ENCODE measurements at regions not wholly inside any gene's neighbourhood (a gene's known extent, or its start where the extent isn't known, plus 50 kb on each side); places are given as distances from the start of the nearest gene placed in this dataset.

DNA sequence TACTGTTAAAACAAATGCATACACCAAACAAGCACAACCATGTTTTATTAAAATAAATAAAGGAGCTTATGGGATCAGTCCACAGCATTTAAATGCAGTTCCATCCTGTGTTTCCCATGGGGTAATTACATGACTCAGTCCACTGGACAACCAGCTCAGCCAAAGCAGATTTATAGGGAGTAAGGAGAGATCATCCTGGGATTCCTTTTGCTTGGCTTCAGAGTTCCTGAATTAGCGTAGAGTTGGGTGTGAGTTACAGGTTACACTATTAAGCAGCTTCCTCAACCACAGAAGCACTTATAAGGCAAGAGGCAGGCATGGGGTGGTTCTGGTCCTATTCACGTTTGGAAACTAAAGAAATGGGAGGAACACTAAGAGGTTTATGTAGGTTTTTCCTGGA is 381.1 kb upstream of the ACTBL2 start:
- DNase-seq: no peak

DNA sequence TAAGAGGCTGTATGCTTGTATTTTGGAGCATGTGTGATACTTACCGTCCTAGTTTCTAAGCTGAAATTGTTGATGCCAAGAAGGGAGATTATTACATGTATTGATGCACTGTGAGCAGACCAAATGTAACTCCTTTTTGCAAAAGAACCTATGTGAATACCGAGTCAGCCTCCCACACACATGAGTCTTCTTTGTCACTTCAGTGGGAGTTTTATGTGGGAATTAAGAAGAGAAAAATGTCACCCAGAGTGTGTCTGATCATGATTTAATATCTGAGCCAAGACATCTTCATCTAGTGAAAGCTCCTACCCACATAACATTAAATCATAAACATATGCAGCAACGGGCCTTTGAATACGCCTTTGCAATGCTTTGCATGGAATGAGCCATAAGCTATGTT is 380.3 kb upstream of the ACTBL2 start:
- DNase-seq: no peak

DNA sequence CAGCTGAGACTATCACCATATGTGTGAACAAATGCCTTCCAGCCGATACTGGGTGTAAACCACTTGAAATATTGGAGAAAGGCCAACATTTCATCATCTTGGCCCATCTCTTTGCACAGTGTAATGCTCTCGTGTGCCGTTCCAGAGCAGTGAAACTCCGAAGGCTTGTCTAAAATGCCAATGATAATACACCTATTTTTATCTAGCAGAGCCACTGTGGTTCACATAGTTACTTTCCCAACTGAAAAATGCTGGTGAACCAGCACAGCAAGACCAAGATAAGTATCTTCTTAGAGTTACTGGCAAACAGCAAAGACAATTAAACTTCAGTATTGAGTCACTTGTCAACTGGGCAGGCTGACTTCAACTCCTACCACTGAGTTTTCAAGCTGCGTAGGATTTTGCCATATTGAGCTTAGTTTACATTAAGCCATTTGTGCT is 379.9 kb upstream of the ACTBL2 start:
- DNase-seq: no peak

DNA sequence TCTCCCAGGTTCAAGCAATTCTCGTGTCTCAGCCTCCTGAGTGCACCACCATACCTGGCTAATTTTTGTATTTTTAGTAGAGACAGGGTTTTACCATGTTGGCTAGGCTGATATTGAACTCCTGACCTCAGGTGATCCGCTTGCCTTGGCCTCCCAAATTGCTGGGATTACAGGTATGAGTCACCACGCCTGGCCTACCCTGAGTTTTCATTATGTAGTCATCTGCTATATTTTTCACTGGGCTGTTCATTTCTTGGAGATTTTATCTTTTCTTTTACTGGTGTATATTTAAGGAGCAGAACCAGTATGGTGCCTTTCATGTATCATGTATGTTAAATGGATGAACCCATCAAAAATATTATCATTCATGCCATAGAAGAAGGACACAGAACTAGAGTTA is 377.0 kb upstream of the ACTBL2 start:
- no peak for DNase-seq

DNA sequence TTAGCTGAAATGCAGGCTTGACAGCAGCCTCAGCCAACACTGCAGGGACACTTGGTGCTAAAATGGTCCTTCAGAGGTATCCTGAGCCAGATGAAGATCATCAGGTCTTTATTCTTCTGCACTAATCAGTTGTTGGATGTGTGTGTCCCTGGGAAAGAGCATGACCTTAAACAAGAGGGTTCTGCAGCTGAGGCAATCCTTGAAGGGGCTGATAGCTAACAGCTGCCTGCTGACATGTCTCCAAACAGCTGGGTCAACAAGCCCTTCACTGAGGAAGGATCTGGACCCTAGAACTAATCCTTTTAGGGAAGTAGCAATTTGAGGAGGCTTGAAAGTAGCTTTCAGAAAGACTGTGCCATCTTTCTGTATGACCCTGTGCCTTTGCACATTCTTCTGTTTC is 376.3 kb upstream of the ACTBL2 start:
- DNase-seq: peak; percentile 92

DNA sequence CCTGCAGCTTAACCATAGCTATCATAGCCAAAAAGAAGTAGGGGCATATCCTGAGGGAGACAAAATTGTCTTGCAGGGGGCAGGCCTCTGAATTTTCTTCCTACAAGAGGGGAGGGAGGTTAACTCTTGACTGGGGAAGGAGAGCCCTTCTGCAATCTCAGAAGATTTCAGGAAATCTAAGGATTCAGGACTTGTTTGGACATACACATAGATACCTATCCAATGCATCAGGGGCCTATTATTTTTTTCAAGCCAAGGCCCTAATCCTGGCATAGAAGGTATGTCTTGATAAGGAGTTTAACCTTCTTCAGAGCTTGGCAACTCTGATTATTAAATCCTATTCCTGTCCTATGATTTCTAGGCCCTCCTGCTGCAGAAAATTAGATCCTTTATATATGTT is 375.1 kb upstream of the ACTBL2 start:
- DNase-seq: no peak

DNA sequence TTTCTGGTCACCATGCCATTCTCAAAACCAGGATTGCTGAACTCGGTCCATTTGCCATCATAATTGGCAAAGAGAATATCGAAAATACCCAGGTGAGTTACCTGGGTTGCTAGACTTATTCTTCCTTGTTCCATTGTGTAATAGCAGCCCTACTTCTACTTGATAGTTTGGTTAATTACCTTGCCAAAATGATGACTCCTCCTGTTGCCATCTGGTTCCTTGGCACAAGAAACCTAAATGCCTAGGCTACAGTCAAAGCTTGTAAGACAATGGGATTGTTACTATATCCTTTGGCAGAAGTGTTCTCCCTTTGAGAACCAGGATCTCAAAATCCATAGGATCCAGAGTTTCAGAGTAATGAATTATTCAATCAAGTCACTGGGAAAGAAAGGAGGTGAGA is 373.2 kb upstream of the ACTBL2 start:
- DNase-seq: no peak

DNA sequence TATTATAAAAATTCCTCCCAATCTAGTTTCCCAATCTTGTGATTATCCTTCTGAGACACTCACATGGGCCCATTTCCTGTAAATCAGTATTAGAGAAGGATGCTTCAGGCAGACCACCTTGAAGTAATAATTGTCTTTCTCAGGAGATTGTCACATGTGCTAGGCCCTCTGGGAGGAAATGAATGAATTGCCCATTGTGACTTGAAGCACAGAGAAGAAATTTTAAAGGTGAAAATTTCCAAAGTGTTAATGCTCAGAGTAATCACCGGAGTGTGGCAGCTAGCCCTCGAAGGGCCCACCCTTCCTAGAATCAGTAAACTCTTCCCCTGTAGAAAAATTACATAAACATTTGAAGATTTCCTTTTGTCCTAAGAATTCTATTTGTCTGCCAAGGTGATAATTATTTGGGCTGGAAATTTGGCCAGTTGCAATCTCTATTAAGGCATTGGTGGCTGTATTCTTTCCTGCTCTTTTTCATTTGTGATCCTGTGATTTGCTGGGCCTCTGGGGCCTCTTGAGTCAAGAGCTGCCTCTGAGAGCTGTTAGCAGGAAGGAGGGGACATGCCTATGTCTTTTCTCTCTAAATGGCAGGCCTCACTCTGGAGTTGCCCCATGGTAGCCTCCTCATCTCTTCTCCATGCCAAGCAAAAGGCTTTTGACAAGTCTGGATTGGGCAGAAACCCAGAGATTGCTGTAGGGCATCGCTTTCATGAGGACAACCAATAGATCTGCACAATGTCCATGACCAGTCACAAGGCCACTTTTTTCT is 371.5 kb upstream of the ACTBL2 start:
- no peak for DNase-seq

DNA sequence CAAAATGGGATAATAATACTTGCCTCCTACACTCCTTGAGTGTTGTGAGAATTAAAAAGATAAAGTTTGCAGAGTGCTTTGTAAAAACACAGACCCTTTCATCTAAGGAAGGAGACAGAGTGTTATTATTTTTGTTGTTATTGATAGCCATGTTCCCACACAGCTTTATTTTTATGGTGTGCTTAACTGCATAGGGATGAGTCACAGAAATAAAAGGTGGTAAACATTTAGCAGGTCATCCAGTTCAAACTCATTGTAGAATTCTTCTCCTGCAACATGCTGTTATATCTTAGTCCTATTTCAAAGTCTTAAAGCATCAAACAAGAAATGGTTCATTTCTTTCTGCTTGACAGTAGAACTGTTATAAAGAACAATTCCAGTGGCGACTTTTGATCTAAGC is 367.5 kb upstream of the ACTBL2 start:
- no peak for DNase-seq

DNA sequence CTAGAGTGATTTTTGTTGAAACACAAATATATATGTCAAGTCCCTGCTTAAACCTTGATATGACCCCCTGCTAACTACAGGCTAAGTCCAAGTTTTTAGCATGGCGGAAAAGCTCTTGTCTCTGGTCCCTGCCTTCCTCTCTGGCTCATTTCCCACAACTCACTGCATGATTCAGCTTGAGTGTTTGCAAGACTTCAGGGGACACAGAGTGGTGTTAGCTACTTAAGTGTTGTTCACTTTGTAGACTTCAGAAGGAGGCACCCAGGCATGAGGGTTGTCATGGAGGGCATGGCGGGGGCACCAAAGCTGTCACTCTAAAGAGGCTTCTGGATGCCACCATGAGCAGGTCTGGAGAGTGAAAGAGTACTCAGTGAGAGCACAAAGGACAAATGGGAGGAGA is 362.4 kb upstream of the ACTBL2 start:
- DNase-seq: no peak

DNA sequence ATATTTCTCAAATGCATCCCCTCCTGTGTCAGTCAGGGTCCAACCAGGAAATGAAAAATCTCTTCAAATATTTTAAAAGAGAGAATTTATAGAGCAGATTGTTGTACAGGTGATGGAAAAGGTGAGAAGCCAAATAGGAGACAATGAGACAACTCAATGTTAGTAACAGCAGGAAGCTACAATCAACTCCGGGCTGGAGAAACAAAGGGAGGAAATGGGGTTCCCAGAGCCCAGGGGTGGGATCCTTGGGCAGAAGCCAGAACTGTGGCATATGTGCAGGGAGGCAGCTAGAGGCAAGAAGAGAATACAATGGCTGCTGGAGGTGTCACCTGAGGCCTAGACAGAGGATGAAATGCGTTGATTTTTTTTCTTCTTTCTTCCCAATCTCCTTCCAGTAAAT is 361.8 kb upstream of the ACTBL2 start:
- no peak for DNase-seq

DNA sequence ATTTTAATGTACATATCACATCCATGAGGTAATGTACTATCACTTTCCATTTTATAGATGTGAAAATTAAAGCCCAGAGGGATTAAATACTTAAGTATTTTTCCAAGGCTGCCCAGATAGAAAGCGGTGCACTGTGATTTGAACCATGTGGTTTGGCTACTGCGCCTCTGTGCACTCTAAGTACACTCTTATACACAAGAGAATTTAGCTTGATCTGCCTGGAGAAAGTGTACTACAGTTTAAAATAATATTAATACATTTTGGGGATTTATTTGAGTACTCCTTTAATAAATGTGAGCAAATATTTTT is 360.4 kb upstream of the ACTBL2 start:
- no peak for DNase-seq

DNA sequence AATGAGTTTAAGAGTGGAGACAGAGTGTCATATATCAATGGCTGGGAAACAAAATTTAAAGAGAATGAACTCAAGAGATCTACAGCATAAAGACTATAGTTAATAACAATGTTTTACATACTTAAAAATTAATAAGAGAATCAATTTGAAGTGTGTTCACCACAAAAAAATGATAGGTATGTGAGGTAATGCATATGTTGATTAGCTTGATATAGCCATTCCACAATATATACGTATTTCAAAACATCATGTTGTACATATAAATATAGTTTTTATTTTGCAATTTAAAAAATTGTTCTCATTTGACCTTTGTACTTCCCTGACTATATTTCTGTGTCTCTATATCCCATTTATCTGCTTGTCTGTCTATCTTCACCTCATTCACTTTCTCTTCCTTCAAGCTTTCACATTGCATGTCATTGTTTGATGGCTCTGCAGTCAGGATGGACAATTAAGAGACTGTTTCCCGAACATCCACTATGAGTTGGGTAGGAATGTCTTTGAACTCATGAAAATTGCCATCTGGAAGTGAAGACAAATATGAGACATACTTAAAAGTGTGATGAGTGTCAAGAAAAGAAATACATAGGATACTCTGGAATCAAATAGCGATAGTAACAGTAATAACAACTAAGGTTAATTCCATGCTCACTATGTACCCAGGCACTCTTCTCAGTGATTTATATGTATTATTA is 359.9 kb upstream of the ACTBL2 start:
- DNase-seq: no peak

DNA sequence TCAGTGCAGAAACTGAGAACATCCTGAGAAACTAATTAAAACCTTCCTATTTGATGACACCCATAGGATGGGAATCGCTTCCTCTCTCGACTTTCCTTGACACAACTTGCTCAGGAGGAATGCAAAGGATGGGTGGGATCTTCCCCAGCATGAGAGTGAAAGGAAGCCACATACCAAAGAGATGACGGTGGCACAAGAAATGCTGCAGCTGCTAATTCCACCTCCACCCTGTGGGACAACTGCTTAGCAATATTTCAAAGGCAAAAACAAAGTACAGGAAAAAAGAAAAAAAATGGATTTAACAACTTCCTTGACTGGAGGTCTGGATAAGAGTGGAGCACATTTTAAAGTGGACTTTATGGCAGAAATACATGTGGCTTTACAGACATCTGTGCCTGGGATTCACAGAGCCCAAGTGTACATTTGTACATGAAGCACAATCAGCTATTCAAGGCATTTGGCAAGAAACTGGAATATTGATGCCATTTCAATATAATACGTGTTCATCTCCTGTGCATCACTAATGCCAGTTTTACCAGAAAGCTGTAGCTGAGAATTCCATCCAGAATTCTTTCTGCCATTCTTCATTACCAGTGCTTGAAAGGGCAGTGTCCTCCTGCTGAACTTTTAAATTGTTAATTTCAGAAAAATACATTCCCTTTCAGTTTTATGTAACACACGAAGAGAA is 359.2 kb upstream of the ACTBL2 start:
- no peak for DNase-seq

DNA sequence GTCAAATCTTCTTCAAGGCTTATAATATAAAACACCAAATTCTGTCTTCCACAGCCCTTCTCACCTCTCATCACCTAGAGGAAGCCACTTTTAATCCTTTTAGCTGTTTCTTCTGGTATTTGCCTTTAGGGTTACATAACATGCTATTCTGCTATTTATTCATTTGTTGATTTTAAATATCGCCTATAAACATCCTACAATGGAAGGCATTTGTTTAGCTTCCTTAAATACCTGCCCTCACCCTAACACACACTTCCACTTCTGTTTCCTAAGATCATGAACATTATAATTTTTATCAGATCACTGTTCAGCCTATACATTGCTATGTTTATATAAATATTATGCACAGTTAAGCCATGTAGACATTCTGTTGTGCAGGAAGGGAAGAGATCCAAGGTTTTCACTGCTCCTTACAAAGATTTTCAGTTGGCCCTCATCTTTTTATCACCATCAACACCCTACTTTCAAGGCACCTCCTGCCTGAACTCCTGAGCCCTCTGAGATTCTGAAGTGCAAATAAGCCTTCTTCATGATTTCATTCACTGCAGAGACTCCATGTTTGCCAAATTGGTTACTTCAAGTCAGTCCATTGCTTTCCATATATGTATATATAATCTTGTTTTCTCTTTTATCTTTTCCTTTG is 356.9 kb upstream of the ACTBL2 start:
- no peak for DNase-seq

DNA sequence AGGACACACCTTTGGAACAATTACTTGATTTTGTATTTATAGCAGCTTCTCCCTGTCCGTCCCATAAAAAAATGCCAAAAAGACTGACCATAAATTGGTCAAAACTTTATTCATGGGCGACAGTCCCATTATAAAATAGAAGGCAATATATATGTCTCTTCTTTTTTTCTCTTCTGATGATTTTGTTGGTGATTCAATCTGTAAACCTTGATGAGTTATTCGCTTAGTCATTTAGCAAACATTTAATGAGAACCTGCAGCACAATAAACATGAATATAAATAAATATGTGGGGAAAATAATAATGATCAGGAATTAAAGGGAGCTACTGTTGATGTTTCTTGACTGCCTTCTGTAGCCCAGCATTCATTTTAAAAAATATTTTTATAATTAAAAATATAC is 356.4 kb upstream of the ACTBL2 start:
- no peak for DNase-seq

DNA sequence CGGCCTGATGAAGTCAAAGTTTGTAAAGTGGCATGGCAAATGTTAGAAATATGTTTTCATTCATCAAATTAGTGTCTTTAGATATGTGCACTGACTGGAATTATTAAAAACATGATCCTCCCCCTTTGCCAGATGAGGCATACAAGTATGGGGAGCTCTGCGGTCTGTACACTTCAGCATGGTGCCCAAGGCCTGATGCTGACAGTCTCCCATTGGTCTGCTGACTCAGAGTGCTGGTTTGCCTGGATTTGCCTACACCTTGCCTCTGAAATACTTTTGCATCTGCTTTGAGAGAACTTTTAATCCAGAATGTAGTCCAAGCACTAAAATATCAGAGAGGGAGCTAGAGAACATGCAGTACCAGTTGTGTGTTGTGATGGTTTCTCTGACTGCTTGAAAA is 354.3 kb upstream of the ACTBL2 start:
- no peak for DNase-seq

DNA sequence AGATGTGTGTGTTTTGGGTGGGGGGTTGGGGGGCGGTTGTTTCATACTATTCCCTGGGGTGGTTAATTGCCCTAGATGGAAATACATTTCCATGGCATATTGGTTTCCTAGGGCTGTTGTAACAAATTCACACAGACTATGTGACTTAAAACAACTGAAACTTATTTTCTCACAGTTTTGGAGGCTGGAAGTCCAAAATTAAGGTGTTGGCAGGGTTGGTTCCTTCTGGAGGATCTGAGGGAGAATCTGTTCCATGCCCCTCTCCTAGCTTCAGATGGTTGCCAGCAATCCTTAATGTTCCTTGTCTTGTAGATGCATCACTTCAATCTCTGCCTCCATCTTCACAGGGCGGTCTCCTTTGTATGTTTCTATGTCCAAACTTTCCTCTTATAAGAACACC is 353.7 kb upstream of the ACTBL2 start:
- DNase-seq: no peak

DNA sequence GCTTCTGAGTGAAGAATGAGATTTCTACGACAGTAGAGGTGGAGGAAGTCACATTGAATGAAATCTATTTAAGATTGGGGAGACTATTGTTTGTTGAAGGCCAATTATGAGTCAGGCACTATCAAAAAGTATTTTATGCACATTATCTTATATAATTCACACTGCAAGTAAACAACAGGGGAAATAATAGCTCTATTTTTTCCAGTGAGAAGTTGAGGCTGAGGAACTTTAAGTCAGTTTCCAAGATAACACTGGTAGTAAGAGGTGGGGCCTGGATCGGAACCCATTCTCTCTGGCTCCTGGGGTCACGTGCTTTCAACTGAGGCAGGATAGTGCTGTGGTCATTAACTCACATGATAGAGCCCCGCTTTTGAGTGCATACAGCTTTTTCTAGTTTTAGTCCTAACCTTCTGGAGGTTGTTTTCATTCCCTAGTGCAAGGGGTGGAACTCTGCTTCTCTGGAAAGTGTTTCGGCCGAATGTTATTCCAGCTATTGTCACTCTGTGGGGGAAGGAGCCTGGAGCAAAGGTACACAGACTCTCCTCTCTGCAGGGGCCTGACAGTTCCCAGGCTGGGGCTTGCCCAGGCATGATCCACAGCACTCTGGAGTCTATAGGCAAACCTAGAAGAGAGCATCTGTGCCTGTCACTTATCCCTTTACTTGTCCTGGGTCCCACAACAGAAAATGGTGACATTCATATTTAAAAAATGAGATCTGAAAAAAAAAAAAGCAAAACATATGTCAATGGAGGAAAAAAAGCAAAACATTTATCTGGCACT is 352.4 kb upstream of the ACTBL2 start:
- DNase-seq: no peak

DNA sequence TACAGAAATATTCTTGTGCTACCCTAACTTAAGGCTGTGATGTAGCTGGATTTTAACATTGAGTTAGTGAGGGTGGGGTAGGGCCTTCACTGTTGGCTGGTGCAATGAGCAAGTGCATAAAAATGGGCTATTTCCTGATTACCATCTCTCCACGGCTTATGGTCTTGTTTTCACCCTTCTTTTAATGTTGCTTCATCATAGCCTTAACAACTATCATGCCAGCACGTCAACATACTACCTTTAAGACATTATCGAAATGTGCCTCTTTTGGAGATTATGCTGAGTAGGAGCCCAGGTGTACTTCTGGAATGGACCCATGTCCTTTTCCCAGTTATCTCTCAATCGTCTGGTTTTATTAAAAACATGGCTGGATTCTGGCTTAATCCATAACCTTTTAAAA is 350.9 kb upstream of the ACTBL2 start:
- DNase-seq: no peak

DNA sequence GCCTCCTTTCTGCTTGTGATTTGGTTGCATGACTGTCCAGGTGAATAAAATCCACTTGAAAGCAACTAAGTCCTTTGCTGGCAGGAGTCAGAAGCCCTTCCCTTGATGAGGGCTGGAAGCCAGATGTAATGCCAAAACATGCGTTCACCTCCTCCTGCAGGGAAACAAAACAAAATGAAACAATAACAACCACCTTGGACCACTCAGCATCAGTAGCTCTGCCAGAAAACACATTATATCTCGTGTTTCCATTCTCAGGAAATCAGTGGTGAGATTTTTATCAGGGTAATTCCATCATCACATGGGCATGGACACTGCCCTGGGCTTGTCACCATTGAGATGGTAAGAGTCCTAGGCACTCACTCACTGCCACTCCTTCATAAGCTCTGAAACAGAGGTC is 350.3 kb upstream of the ACTBL2 start:
- no peak for DNase-seq

DNA sequence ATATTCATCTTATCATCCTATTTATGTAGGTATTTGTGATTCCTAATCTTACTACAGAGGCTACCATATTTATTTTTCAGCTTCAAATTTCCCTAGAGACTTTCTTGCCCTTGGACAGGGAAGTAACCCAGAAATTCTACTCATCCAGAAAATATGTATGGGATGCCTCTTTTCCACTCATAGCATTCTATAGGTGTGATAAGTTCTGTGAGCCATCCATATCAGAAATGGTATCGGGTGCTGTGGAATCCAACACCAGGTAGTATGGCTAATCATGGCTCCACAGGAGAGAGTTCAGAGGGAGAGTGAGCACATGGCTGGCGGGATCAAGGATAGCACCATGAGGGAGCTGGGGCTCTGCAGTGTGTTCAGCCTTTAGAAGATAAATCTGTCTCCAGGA is 349.3 kb upstream of the ACTBL2 start:
- DNase-seq: no peak

DNA sequence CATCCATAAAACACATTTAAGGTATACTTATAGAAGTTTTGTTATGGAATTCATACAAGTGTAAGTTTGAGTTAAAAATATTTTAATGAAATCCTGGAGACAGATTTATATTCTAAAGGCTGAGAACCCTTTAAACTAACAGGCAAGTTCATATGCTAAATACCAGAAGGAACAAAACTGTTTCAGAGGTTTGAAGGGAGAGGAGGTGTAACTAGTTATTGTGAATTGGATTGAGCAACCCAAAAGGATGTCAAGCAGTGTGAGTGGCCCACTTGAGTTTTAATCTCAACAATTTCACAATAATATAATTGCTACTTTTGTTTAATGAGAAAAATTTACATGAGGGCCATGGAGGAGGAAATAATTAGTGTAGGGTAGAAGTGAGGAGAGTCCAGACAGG is 348.5 kb upstream of the ACTBL2 start:
- no peak for DNase-seq

All from NCI-H524 treated with DMSO at 0.1 percent for 48 hours (cell line).